OCI-M2 (cell line): ENCODE measurements at regions not wholly inside any gene's neighbourhood (a gene's known extent, or its start where the extent isn't known, plus 50 kb on each side); places are given as distances from the start of the nearest gene placed in this dataset.
"Not testable (repeated sequence)": the region's sequence is repeated elsewhere in the genome, so short reads cannot be mapped to it uniquely, and the experiment has no call there.

Experiments
- DNase-seq: peaks from one replicate; lab custom pipeline; 2025; ENCODE audit not compliant: unreplicated experiment; lab: John Stamatoyannopoulos, UW

DNA sequence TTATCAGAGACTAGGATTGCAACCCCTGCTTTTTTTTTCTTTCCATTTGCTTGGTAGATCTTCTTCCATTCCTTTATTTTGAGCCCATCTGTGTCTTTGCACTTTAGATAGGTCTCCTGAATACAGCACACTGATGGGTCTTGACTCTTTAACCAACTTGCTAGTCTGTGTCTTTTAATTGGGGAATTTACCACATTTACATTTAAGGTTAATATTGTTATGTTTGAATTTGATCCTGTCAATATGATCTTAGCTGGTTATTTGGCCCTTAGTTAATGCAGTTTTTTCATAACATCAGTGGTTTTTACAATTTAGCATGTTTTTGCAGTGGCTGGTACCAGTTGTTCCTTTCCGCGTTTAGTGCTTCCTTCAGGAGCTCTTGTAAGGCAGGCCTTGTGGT, 437.2 kb downstream of the ARL4A start:
- not testable (repeated sequence) for DNase-seq

DNA sequence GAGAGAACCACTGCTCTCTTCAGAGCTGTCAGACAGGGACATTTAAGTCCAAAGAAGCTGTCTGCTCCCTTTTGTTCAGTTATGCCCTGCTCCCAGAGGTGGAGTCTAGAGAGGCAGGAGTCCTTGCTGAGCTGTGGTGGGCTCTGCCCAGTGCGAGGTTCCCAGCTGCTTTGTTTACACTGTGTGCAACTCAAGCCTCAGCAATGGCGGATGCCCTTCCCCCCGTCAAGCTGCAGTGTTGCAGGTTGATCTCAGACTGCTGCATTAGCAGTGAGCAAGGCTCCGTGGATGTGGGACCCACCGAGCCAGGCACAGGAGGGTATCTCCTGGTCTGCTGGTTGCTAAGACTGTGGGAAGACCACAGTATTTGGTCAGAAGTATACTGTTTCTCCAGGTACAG, 438.9 kb downstream of the ARL4A start:
- DNase-seq, result no peak

- DNase-seq, result no peak
These were observed 442.9 kb downstream of the ARL4A start for GRCh38 chr7:13130321-13130720.

DNA sequence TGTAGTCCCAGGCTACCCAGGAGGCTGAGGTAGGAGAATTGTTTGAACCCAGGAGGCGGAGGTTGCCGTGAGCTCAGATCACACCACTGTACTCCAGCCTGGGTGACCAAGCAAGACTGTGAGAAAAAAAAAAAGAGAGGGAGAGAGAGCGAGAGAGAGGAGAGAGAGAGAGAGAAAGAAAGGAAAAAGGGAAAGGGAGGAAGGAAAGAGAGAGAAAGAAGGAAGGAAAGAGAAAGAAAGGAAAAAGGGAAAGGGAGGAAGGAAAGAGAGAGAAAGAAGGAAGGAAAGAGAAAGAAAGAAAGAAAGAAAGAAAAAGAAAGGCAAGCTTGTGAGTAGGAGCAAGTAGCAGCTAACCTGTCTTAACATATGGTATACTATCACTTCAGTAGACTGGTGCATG, 443.5 kb downstream of the ARL4A start:
- not testable (repeated sequence) for DNase-seq

GRCh38 chr7:13132314-13132713, 444.9 kb downstream of the ARL4A start:
- DNase-seq, result no peak

- DNase-seq, result not testable (repeated sequence)
These were observed 448.9 kb downstream of the ARL4A start for GRCh38 chr7:13136345-13136744.

GRCh38 chr7:13139436-13139835, 452.0 kb downstream of the ARL4A start:
- DNase-seq, result no peak

DNA sequence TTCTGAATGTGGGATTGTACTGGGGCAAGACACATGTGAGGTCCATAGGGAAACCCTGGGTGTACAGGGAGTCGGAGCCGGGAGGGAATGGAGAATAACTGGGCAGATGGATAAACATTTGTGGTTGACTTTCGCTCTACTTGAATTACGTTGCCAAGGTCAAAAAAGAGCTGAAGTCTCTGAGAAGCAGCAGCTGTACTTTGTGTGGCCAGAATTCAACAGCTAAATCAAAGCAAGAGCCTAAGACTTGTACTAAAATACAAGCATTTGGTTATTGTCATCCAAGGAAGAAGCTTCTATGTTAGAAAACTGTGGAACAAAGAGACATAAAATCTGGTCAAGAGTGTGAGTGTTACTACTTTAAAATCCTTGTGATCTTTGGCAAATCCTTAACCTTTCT, 457.2 kb downstream of the ARL4A start:
- DNase-seq, result no peak

GRCh38 chr7:13148548-13148947, 461.1 kb downstream of the ARL4A start:
- DNase-seq, result no peak

- DNase-seq, result no peak
These were observed 464.5 kb downstream of the ARL4A start for GRCh38 chr7:13151978-13152377.

DNA sequence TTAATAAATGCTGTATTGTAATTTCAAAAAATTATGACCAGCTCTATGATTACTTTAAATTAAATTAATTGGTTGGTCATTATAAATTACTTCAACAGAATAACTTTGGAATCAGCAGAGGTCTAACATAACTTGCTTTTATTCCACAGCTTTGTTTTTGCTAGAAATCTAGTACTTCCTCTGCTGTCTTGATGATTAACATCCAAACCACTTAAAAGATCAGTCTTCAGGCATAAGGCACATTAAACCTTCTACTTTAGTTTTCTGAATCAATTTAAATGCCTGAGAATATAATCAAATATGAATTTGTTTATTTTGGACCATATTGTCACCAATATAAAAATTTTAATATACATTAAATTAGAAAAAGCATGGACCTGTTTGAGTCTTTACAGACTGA, 465.3 kb downstream of the ARL4A start:
- no peak for DNase-seq

- no peak for DNase-seq
These were observed 465.8 kb downstream of the ARL4A start for GRCh38 chr7:13153266-13153665.

GRCh38 chr7:13153742-13154141, 466.3 kb downstream of the ARL4A start:
- DNase-seq, result no peak

GRCh38 chr7:13155188-13155587, 467.8 kb downstream of the ARL4A start:
- no peak for DNase-seq

DNA sequence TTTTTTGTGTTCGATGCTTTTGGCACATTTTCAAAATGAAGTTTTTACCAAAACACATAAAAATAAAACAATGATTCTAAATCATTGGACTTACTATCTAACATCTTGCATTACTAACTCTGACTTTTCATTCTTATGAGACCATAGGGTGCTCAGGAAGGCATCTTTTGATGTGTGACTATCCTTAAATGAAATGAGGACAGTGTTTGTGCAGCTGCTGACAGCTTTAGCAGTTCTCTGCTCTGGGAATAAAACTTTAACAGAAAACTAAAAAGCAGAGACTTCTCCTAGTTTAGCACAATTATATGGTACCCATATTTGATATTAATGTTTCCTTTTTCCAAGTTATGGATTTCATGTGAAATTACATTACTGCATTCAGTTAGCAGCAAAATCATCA, 471.6 kb downstream of the ARL4A start:
- DNase-seq, result no peak

DNA sequence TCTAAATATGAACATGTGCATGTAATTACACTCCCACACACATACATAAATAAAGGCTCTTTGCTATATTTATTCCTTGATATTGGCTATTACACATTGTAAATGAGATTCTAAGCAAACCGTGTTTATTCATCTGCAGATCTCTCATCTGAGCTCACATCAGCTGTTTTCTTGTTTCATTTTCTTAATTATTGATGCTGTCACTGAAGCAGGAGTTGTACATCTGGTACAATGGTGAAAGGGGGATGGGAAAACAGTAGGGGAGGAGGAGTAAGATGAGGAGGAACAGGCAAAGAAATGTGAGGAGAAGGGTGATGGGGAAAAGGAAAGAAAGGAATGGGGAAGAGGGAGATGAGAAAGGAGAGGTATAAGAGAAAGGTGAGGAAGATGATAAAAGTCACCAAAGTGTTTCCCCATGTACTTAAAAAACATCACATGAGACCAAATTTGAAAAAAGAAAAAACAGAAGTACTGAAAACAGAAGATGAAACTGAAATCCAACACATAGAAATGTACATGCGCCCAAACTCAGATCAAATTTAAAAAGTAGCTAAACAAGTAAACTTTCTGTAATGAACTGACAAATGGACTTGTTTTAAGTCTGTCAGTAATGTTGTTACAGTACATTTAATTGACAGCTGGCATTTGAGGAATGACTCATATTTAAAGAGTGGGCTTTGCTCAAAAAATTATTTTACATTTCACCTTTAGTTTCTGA, 472.2 kb downstream of the ARL4A start:
- no peak for DNase-seq

DNA sequence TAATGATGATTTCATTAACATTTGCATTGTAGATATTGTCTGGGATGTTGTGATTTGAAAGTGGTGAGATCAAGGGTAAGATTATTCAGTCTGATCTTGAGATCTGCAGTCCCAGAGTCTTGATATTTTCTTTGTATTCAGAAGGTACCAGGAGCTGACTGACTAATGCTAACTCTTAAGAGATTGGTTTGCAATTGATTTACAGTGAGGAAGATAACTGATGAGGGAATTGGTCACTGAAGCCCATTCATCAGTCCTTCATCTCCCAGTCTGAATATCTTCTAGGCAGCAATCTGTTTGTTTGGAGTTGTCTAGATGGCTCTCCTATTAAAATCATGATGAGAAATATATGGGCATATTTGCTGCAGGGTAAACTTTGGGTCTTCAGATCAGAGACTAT, 473.7 kb downstream of the ARL4A start:
- no peak for DNase-seq

- no peak for DNase-seq
These were observed 478.4 kb downstream of the ARL4A start for GRCh38 chr7:13165854-13166253.

- DNase-seq, result no peak
These were observed 479.4 kb downstream of the ARL4A start for GRCh38 chr7:13166801-13167200.

GRCh38 chr7:13169356-13169755, 481.9 kb downstream of the ARL4A start:
- no peak for DNase-seq

- no peak for DNase-seq
These were observed 487.6 kb downstream of the ARL4A start for GRCh38 chr7:13174991-13175390.

- no peak for DNase-seq
These were observed 491.7 kb downstream of the ARL4A start for GRCh38 chr7:13179011-13179582.
